IMR-90 (cell line): ENCODE measurements at regions not wholly inside any gene's neighbourhood (a gene's known extent, or its start where the extent isn't known, plus 50 kb on each side); places are given as distances from the start of the nearest gene placed in this dataset.

Source experiments
- ATAC-seq: fragments of 200-7000 bp; cut with Tn5 transposase; 2 replicates; pipeline ENCODE4 v1.9.1; 2020; ENCODE audit warnings: low read depth, mild to moderate bottlenecking, moderate library complexity
- BruUV-seq: library from RNA; stranded (reverse); fragments of 400-500 nt; replicated peaks from 2 replicates; lab custom pipeline; 2021; lab: Mats Ljungman, UMichigan
- CTCF ChIA-PET: fragments of 300-600 bp; formaldehyde crosslinking; extraction: SDS; loops from one replicate; lab custom pipeline; 2021; ENCODE audit warnings: antibody characterized with exemption; lab: Yijun Ruan, JAX
- POLR2A ChIA-PET: fragments of 300-600 bp; sonication (Branson Sonifier 250); formaldehyde crosslinking; loops from one replicate; lab custom pipeline; 2022; ENCODE audit warnings: antibody characterized with exemption; ENCODE audit not compliant: unreplicated experiment; lab: Charles Lee
- DNase-seq: peaks from one replicate; pipeline ENCODE4 v3.0.0; 2013
- H2AFZ ChIP-seq: replicated peaks from 2 replicates; pipeline ENCODE3; 2013; ENCODE audit warnings: low read length, mild to moderate bottlenecking; ENCODE audit not compliant: poor library complexity
- H2AK5ac ChIP-seq: 2 replicates; pipeline ENCODE4 v1.6.1; 2013; ENCODE audit warnings: low read depth, low read length, inconsistent platforms
- H2AK9ac ChIP-seq: replicated peaks from 2 replicates; pipeline ENCODE3; 2013; ENCODE audit warnings: mild to moderate bottlenecking, low read depth, low read length, moderate library complexity; ENCODE audit not compliant: poor library complexity
- H2BK120ac ChIP-seq: 2 replicates; pipeline ENCODE4 v1.6.1; 2013; ENCODE audit warnings: low read depth, low read length, inconsistent platforms
- H2BK15ac ChIP-seq: 3 replicates; pipeline ENCODE4 v1.6.1; 2013; ENCODE audit warnings: low read depth, low read length, inconsistent platforms
- H2BK20ac ChIP-seq: 2 replicates; pipeline ENCODE4 v1.6.1; 2013; ENCODE audit warnings: low read depth, mild to moderate bottlenecking, inconsistent platforms, low read length, moderate library complexity
- H2BK5ac ChIP-seq: 2 replicates; pipeline ENCODE4 v1.6.1; 2013; ENCODE audit warnings: mild to moderate bottlenecking, low read depth, low read length, inconsistent platforms; ENCODE audit not compliant: poor library complexity, severe bottlenecking
- H3K14ac ChIP-seq: replicated peaks from 2 replicates; pipeline ENCODE4 v1.6.1; 2013; ENCODE audit warnings: low read depth, low read length, inconsistent platforms
- H3K18ac ChIP-seq: 2 replicates; pipeline ENCODE4 v1.6.1; 2013; ENCODE audit warnings: low read depth, low read length, control low read depth
- H3K23ac ChIP-seq: 2 replicates; pipeline ENCODE4 v1.6.1; 2013; ENCODE audit warnings: low read depth, low read length, inconsistent platforms
- H3K27ac ChIP-seq: 2 replicates; pipeline ENCODE4 v1.5.1; 2013; ENCODE audit warnings: mild to moderate bottlenecking, control low read depth, low read length; ENCODE audit not compliant: insufficient read depth
- H3K27me3 ChIP-seq: 2 replicates; pipeline ENCODE4 v1.6.1; 2013; ENCODE audit warnings: low read length; ENCODE audit not compliant: control insufficient read depth, insufficient read depth
- H3K36me3 ChIP-seq: 2 replicates; pipeline ENCODE4 v1.6.1; 2013; ENCODE audit warnings: low read length, mixed read lengths; ENCODE audit not compliant: control insufficient read depth, insufficient read depth
- H3K4ac ChIP-seq: 2 replicates; pipeline ENCODE4 v1.6.1; 2013; ENCODE audit warnings: low read depth, low read length, inconsistent platforms
- H3K4me1 ChIP-seq: 2 replicates; pipeline ENCODE4 v1.6.1; 2013; ENCODE audit warnings: low read length, mixed read lengths; ENCODE audit not compliant: control insufficient read depth, insufficient read depth
- H3K4me2 ChIP-seq: 2 replicates; pipeline ENCODE4 v1.6.1; 2013; ENCODE audit warnings: low read depth, mild to moderate bottlenecking, control low read depth, low read length, moderate library complexity
- H3K4me3 ChIP-seq: 2 replicates; pipeline ENCODE4 v1.5.1; 2013; ENCODE audit warnings: low read depth, mild to moderate bottlenecking, control low read depth, low read length, moderate library complexity; ENCODE audit not compliant: insufficient read depth
- H3K56ac ChIP-seq: 2 replicates; pipeline ENCODE4 v1.6.1; 2013; ENCODE audit warnings: low read length, inconsistent platforms; ENCODE audit not compliant: insufficient read depth; ENCODE audit errors: extremely low read depth
- H3K79me1 ChIP-seq, 2 experiments: 2 replicates each; pipeline ENCODE4 v1.6.1; 2013; ENCODE audit warnings: low read length in 2 of 2, inconsistent platforms in 1 of 2, low read depth in 1 of 2
- H3K9ac ChIP-seq: 2 replicates; pipeline ENCODE4 v1.6.1; 2013; ENCODE audit warnings: low read depth, low read length, control low read depth
- H3K9me1 ChIP-seq: 2 replicates; pipeline ENCODE4 v1.6.1; 2013; ENCODE audit warnings: low read length, inconsistent platforms; ENCODE audit not compliant: insufficient read depth
- H3K9me3 ChIP-seq: 2 replicates; pipeline ENCODE4 v1.6.1; 2013; ENCODE audit warnings: low read length; ENCODE audit not compliant: control insufficient read depth, insufficient read depth
- H4K20me1 ChIP-seq: 2 replicates; pipeline ENCODE4 v1.6.1; 2013; ENCODE audit warnings: low read length, inconsistent platforms; ENCODE audit not compliant: insufficient read depth
- H4K5ac ChIP-seq: 2 replicates; pipeline ENCODE4 v1.6.1; 2013; ENCODE audit warnings: mild to moderate bottlenecking, low read depth, low read length, control low read depth
- H4K8ac ChIP-seq, 2 experiments: 2 replicates each; pipeline ENCODE4 v1.6.1; 2013; ENCODE audit warnings: low read depth in 2 of 2, low read length in 2 of 2, control low read depth in 1 of 2, inconsistent platforms in 1 of 2
- H4K91ac ChIP-seq: 2 replicates; pipeline ENCODE4 v1.6.1; 2013; ENCODE audit warnings: low read depth, low read length, inconsistent platforms; ENCODE audit not compliant: insufficient read depth
- BHLHE40 ChIP-seq: fragments of 150-350 bp; IDR thresholded peaks from 2 replicates; pipeline ENCODE4 v1.6.1; 2016; ENCODE audit warnings: mild to moderate bottlenecking, low read depth, low read length
- CEBPB ChIP-seq: IDR thresholded peaks from 2 replicates; pipeline ENCODE4 v1.6.1; 2012; ENCODE audit warnings: low read depth, low read length, improper control_type of control experiment
- CHD1 ChIP-seq: IDR thresholded peaks from 2 replicates; pipeline ENCODE4 v1.6.1; 2012; ENCODE audit warnings: low read depth, low read length, improper control_type of control experiment
- FOS ChIP-seq: fragments of 150-350 bp; IDR thresholded peaks from 2 replicates; pipeline ENCODE4 v1.6.1; 2016; ENCODE audit warnings: low read depth, low read length
- MAFK ChIP-seq: IDR thresholded peaks from 2 replicates; pipeline ENCODE4 v1.6.1; 2012; ENCODE audit warnings: low read depth, low read length, improper control_type of control experiment
- MAZ ChIP-seq: IDR thresholded peaks from 2 replicates; pipeline ENCODE4 v1.6.1; 2012; ENCODE audit warnings: low read depth, mild to moderate bottlenecking, low read length, improper control_type of control experiment, moderate library complexity, borderline replicate concordance
- MXI1 ChIP-seq: IDR thresholded peaks from 2 replicates; pipeline ENCODE4 v1.6.1; 2012; ENCODE audit warnings: low read depth, mild to moderate bottlenecking, low read length, moderate library complexity, borderline replicate concordance
- NFE2L2 ChIP-seq: fragments of 150-350 bp; IDR thresholded peaks from 2 replicates; pipeline ENCODE4 v1.6.1; 2016; ENCODE audit warnings: low read depth, mild to moderate bottlenecking, low read length
- POLR2A ChIP-seq: IDR thresholded peaks from 2 replicates; pipeline ENCODE4 v1.6.1; 2012; ENCODE audit warnings: mild to moderate bottlenecking, low read depth, low read length
- RAD21 ChIP-seq: IDR thresholded peaks from 2 replicates; pipeline ENCODE4 v1.6.1; 2012; ENCODE audit warnings: low read length, improper control_type of control experiment
- RCOR1 ChIP-seq: IDR thresholded peaks from 2 replicates; pipeline ENCODE4 v1.6.1; 2012; ENCODE audit warnings: mild to moderate bottlenecking, low read length, improper control_type of control experiment; ENCODE audit not compliant: insufficient replicate concordance
- RFX5 ChIP-seq: IDR thresholded peaks from 2 replicates; pipeline ENCODE4 v1.8.0; 2012; ENCODE audit warnings: low read depth, mild to moderate bottlenecking, low read length, moderate library complexity
- SMC3 ChIP-seq: fragments of 150-350 bp; IDR thresholded peaks from 2 replicates; pipeline ENCODE4 v1.6.1; 2016; ENCODE audit warnings: low read depth, mild to moderate bottlenecking, antibody characterized with exemption, low read length, moderate library complexity
- WGBS, 2 experiments: methylation state at CpG; one replicate each; pipeline versions ENCODE4 v1.1.5 to v1.1.7; 2013; ENCODE audit warnings: missing lambda C conversion rate in 2 of 2; ENCODE audit not compliant: insufficient read length in 1 of 2; ENCODE audit errors: extremely low coverage in 2 of 2; 5-methylcytosine and 5-hydroxymethylcytosine counted together
- dilution Hi-C: fragments of 300-500 bp; cut with HindIII; formaldehyde crosslinking; loops from one replicate; pipeline ENCODE4 v1.14.3; 2018; ENCODE audit warnings: low sequenced_read_pairs; ENCODE audit not compliant: unreplicated experiment
- in situ Hi-C: fragments of 300-500 bp; cut with MboI; formaldehyde crosslinking; loops from 3 replicates; pipeline ENCODE4 v1.14.3; 2019; ENCODE audit warnings: low sequenced_read_pairs, inconsistent platforms, mixed read lengths
- intact Hi-C: fragments of 100-400 bp; cut with micrococcal nuclease; formaldehyde crosslinking; loops from 2 replicates; pipeline ENCODE4 v1.10.0; 2022
- TF ChIP-seq, protein P1 (sequence below): fragments of 150-350 bp; IDR thresholded peaks from 2 replicates; pipeline ENCODE4 v1.6.1; 2016; ENCODE audit warnings: low read depth, mild to moderate bottlenecking, low read length, moderate library complexity, borderline replicate concordance
- TF ChIP-seq, protein P2 (sequence below): conservative IDR thresholded peaks from 2 replicates; pipeline ENCODE4 v1.5.1; 2012; ENCODE audit warnings: mild to moderate bottlenecking, low read depth, low read length, improper control_type of control experiment
- TF ChIP-seq, protein P3 (sequence below): fragments of 150-350 bp; IDR thresholded peaks from 2 replicates; pipeline ENCODE4 v1.6.1; 2017; ENCODE audit warnings: mild to moderate bottlenecking, antibody characterized with exemption, low read length, low read depth

DNA sequence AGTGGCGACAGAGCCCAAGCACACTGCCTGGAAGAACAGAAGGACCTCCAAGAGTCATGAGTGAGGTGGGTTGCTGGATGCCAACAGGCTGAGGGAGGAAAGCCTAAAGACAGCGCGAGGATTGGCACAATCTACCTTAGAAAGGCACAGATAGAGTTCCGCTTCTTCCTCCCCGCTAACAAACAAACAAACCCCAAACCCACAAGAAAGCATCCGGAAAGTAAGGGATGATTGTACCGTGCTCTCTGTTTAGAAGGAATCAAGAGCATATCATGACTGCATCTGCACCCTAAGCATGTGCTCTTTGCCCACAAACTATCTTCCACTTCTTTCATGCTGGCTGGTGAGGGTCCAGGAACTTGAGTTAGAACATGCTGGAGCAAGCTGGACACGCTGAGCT, 233.0 kb upstream of the KLF12 start:
- ChIA-PET POLR2A (no interaction called here), CTCF (no interaction called here)
- H3K9ac ChIP-seq: no peak overlapping the region
- ATAC-seq (no peak), DNase-seq (no peak)
- H2BK20ac ChIP-seq: no peak overlapping the region
- H2AFZ ChIP-seq: no peak overlapping the region
- in situ Hi-C loops (no loop called here), dilution Hi-C loops (no loop called here), intact Hi-C loops (no loop called here)
- no peaks in the 10 kb centered on the region for H3K79me1 ChIP-seq
- H3K56ac ChIP-seq: no peak overlapping the region
- H3K18ac ChIP-seq: no peak overlapping the region
- no peak overlapping the region for H3K4me3 ChIP-seq
- no peak overlapping the region for H3K27ac ChIP-seq
- H3K9me1 ChIP-seq: no peaks in the 10 kb centered on the region
- H2AK5ac ChIP-seq: no peak overlapping the region
- no peaks in the 10 kb centered on the region for H3K27me3 ChIP-seq
- no TSS peak for BruUV-seq
- no peaks in the 10 kb centered on the region for H4K20me1 ChIP-seq
- H3K4ac ChIP-seq: no peak overlapping the region
- no peaks in the 10 kb centered on the region for H3K4me1 ChIP-seq
- H3K14ac ChIP-seq: no peak overlapping the region
- no peaks in the 10 kb centered on the region for H3K36me3 ChIP-seq
- no peak overlapping the region for H4K91ac ChIP-seq
- no peak overlapping the region for H4K5ac ChIP-seq
- H4K8ac ChIP-seq: no peak overlapping the region
- WGBS, 2 experiments: 100% methylated on average over 1 of the region's 8 CpGs; no CpG with 5 or more reads in 1 of the 2 experiments
- H2BK120ac ChIP-seq: no peak overlapping the region
- no peak overlapping the region for H3K4me2 ChIP-seq
- H3K9me3 ChIP-seq: no peaks in the 10 kb centered on the region
- H2BK5ac ChIP-seq: no peak overlapping the region
- TF ChIP-seq, protein P1, sequence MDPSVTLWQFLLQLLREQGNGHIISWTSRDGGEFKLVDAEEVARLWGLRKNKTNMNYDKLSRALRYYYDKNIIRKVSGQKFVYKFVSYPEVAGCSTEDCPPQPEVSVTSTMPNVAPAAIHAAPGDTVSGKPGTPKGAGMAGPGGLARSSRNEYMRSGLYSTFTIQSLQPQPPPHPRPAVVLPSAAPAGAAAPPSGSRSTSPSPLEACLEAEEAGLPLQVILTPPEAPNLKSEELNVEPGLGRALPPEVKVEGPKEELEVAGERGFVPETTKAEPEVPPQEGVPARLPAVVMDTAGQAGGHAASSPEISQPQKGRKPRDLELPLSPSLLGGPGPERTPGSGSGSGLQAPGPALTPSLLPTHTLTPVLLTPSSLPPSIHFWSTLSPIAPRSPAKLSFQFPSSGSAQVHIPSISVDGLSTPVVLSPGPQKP: no peak
- TF ChIP-seq FOS: no peak
- no peak for TF ChIP-seq POLR2A
- TF ChIP-seq, protein P2, sequence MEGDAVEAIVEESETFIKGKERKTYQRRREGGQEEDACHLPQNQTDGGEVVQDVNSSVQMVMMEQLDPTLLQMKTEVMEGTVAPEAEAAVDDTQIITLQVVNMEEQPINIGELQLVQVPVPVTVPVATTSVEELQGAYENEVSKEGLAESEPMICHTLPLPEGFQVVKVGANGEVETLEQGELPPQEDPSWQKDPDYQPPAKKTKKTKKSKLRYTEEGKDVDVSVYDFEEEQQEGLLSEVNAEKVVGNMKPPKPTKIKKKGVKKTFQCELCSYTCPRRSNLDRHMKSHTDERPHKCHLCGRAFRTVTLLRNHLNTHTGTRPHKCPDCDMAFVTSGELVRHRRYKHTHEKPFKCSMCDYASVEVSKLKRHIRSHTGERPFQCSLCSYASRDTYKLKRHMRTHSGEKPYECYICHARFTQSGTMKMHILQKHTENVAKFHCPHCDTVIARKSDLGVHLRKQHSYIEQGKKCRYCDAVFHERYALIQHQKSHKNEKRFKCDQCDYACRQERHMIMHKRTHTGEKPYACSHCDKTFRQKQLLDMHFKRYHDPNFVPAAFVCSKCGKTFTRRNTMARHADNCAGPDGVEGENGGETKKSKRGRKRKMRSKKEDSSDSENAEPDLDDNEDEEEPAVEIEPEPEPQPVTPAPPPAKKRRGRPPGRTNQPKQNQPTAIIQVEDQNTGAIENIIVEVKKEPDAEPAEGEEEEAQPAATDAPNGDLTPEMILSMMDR: no peak
- no peak for TF ChIP-seq BHLHE40
- no peak for TF ChIP-seq CEBPB
- no peak for TF ChIP-seq RCOR1
- no peak for TF ChIP-seq MXI1
- no peak for TF ChIP-seq SMC3
- TF ChIP-seq MAZ: no peak
- no peak for TF ChIP-seq CHD1
- TF ChIP-seq RAD21: no peak
- TF ChIP-seq NFE2L2: no peak
- no peak for TF ChIP-seq RFX5
- TF ChIP-seq MAFK: no peak
- TF ChIP-seq, protein P3, sequence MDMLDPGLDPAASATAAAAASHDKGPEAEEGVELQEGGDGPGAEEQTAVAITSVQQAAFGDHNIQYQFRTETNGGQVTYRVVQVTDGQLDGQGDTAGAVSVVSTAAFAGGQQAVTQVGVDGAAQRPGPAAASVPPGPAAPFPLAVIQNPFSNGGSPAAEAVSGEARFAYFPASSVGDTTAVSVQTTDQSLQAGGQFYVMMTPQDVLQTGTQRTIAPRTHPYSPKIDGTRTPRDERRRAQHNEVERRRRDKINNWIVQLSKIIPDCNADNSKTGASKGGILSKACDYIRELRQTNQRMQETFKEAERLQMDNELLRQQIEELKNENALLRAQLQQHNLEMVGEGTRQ: no peak
- H3K23ac ChIP-seq: no peak overlapping the region
- no peak overlapping the region for H2AK9ac ChIP-seq
- no peak overlapping the region for H2BK15ac ChIP-seq
